ENCODE measurements at regions not wholly inside any gene's neighbourhood (a gene's known extent, or its start where the extent isn't known, plus 50 kb on each side); places are given as distances from the start of the nearest gene placed in this dataset.

GRCh38 chr3:84209474-84209873, 749.3 kb upstream of the CADM2 start:
- no peak for TF ChIP-seq CSRNP3 (CRISPR knock-in tag; IDR thresholded peaks at IDR 0.05)
- TF ChIP-seq ZFP3 (CRISPR knock-in tag; IDR thresholded peaks at IDR 0.05) = no peak
- no peak for TF ChIP-seq OSR1 (CRISPR knock-in tag; IDR thresholded peaks at IDR 0.05)
- no peak for TF ChIP-seq PATZ1 (CRISPR knock-in tag; IDR thresholded peaks at IDR 0.05; ENCODE audit: borderline replicate concordance)
- TF ChIP-seq, protein P1, sequence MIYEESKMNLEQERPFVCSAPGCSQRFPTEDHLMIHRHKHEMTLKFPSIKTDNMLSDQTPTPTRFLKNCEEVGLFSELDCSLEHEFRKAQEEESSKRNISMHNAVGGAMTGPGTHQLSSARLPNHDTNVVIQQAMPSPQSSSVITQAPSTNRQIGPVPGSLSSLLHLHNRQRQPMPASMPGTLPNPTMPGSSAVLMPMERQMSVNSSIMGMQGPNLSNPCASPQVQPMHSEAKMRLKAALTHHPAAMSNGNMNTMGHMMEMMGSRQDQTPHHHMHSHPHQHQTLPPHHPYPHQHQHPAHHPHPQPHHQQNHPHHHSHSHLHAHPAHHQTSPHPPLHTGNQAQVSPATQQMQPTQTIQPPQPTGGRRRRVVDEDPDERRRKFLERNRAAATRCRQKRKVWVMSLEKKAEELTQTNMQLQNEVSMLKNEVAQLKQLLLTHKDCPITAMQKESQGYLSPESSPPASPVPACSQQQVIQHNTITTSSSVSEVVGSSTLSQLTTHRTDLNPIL (CRISPR knock-in tag; IDR thresholded peaks at IDR 0.05; ENCODE audit: low read depth) = no peak
- no peak for TF ChIP-seq ZNF8 (CRISPR knock-in tag; IDR thresholded peaks at IDR 0.05)
- no peak for TF ChIP-seq TSHZ2 (CRISPR knock-in tag; IDR thresholded peaks at IDR 0.05)
- TF ChIP-seq ESRRG (CRISPR knock-in tag; IDR thresholded peaks at IDR 0.05) = no peak
- no peak for TF ChIP-seq RARB (CRISPR knock-in tag; IDR thresholded peaks at IDR 0.05)
- no peak for TF ChIP-seq ZC3H10 (CRISPR knock-in tag; IDR thresholded peaks at IDR 0.05)
- TF ChIP-seq ZFP30 (CRISPR knock-in tag; IDR thresholded peaks at IDR 0.05) = no peak
- no peak for TF ChIP-seq GLIS3 (CRISPR knock-in tag; IDR thresholded peaks at IDR 0.05)
